Activated T-helper 2 cell treated with anti-CD3 and anti-CD28 coated beads, Interferon-gamma antibody, Interleukin-2, Interleukin-4, amounts not matched to agents 10 μg/mL and 5 μg/mL and 100 μg/mL, durations not matched to agents 14 hours and 24 hours and 36 hours (primary cell): ENCODE measurements at regions not wholly inside any gene's neighbourhood (a gene's known extent, or its start where the extent isn't known, plus 50 kb on each side); places are given as distances from the start of the nearest gene placed in this dataset.

ENCODE experiments used
- DNase-seq: peaks from one replicate; pipeline ENCODE4 v3.0.0; 2021; ENCODE audit warnings: low spot score
- H3K27ac Mint-ChIP-seq: one replicate; pipeline ENCODE4 v1.8.0; 2021; ENCODE audit warnings: mixed read lengths
- H3K27me3 Mint-ChIP-seq: one replicate; pipeline ENCODE4 v1.8.0; 2021; ENCODE audit warnings: low read depth, mixed read lengths
- H3K36me3 Mint-ChIP-seq: one replicate; pipeline ENCODE4 v1.8.0; 2021; ENCODE audit warnings: low read depth, mixed read lengths
- H3K4me1 Mint-ChIP-seq: one replicate; pipeline ENCODE4 v1.8.0; 2021; ENCODE audit warnings: low read depth, mixed read lengths
- H3K4me3 Mint-ChIP-seq: one replicate; pipeline ENCODE4 v1.8.0; 2021; ENCODE audit warnings: low read depth, mild to moderate bottlenecking, moderate library complexity, mixed read lengths
- H3K9me3 Mint-ChIP-seq: one replicate; pipeline ENCODE4 v1.8.0; 2021; ENCODE audit warnings: mixed read lengths
- intact Hi-C: fragments of 100-400 bp; cut with micrococcal nuclease; formaldehyde crosslinking; loops from one replicate; pipeline ENCODE4 v1.15.1; 2023

DNA sequence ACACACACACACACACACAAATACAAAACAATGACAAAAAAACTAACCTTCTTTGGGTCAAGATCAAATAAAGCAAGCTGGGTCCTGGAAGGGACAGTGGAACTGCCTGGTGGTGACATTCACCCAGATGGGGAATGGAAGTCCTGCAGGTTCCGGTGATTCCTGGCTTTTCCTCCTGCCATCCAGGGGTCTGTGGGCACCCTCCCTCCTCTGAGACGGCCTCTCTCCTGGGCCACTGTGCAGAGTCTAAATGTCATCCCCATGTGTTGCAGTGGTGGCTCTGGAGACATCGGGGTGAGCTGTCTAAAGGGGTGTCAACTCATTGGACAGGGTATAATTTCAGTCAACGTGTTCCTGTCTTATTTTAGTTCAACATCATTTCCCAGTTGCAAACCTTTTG, 248.2 kb downstream of the ZNF536 start:
- no peaks in the 10 kb centered on the region for H3K36me3 Mint-ChIP-seq
- no peak for DNase-seq
- H3K4me3 Mint-ChIP-seq = no peak overlapping the region
- no peaks in the 10 kb centered on the region for H3K4me1 Mint-ChIP-seq
- intact Hi-C loops = no loop called here
- H3K27ac Mint-ChIP-seq = no peak overlapping the region
- no peaks in the 10 kb centered on the region for H3K9me3 Mint-ChIP-seq
- H3K27me3 Mint-ChIP-seq = peaks cover 3% of the 10 kb centered on the region

DNA sequence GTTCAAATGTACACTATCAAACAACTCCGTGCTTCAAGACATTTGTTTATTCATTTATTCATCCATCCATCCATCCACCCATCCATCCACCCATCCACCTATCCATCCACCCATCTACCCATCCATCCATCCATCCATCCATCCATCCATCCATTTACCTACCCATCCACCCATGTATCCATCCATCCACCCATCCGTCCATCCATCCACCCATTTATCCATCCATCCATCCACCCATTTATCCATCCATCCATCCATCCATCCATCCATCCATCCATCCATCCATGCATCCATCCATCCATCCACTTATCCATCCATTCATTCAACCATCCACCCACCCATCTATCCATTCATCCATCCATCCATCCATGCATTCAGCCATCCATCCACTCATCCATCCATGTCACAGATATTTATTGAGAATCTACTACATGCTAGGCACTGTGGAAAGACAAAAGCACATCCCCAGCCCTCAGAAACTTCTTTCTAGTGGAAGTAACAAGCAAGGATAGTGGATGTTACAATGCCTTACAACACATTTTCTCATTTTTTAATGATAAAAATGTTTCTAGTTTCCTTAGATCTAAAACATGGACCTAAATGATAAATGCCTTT, 237.6 kb downstream of the ZNF536 start:
- Mint-ChIP-seq H3K27me3 (no peaks in the 10 kb centered on the region), H3K9me3 (no peaks in the 10 kb centered on the region)
- intact Hi-C loops = no loop called here

DNA sequence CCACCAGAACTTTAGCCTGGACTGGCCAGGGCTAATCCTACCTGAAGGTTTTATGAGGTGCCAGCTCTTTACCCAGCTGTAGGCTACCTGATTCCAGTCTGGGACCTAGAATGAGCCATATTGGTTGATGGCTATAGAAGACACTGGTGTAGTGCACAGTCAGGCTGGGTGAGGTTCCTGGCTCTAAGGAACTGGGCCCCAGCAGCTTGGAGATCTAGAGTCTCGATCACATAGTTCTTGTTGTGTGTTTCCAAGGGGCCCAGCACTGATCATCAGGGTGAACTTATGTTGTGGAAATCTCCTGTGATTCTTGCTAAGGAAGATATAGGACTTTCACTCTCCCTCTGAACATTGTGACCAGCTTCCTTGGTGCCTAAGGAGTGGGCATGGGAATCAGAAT, 236.3 kb downstream of the ZNF536 start:
- Mint-ChIP-seq H3K9me3 (no peaks in the 10 kb centered on the region), H3K4me1 (no peaks in the 10 kb centered on the region), H3K27me3 (no peaks in the 10 kb centered on the region), H3K27ac (no peak overlapping the region), H3K4me3 (no peak overlapping the region), H3K36me3 (no peaks in the 10 kb centered on the region)
- no peak for DNase-seq
- intact Hi-C loops = no loop called here

More for the DNA sequence above, 237.6 kb downstream of the ZNF536 start:
- Mint-ChIP-seq H3K27ac (no peak overlapping the region), H3K36me3 (no peaks in the 10 kb centered on the region), H3K4me1 (no peaks in the 10 kb centered on the region), H3K4me3 (no peak overlapping the region)
- DNase-seq = no peak
